Activated T-helper 2 cell treated with anti-CD3 and anti-CD28 coated beads, Interferon-gamma antibody, Interleukin-2, Interleukin-4, amounts not matched to agents 10 μg/mL and 5 μg/mL and 100 μg/mL, durations not matched to agents 14 hours and 24 hours and 36 hours (primary cell): ENCODE measurements at regions not wholly inside any gene's neighbourhood (a gene's known extent, or its start where the extent isn't known, plus 50 kb on each side); places are given as distances from the start of the nearest gene placed in this dataset.

ENCODE experiments used
- DNase-seq: peaks from one replicate; pipeline ENCODE4 v3.0.0; 2021; ENCODE audit warnings: low spot score
- H3K27ac Mint-ChIP-seq: one replicate; pipeline ENCODE4 v1.8.0; 2021; ENCODE audit warnings: mixed read lengths
- H3K27me3 Mint-ChIP-seq: one replicate; pipeline ENCODE4 v1.8.0; 2021; ENCODE audit warnings: low read depth, mixed read lengths
- H3K36me3 Mint-ChIP-seq: one replicate; pipeline ENCODE4 v1.8.0; 2021; ENCODE audit warnings: low read depth, mixed read lengths
- H3K4me1 Mint-ChIP-seq: one replicate; pipeline ENCODE4 v1.8.0; 2021; ENCODE audit warnings: low read depth, mixed read lengths
- H3K4me3 Mint-ChIP-seq: one replicate; pipeline ENCODE4 v1.8.0; 2021; ENCODE audit warnings: low read depth, mild to moderate bottlenecking, moderate library complexity, mixed read lengths
- H3K9me3 Mint-ChIP-seq: one replicate; pipeline ENCODE4 v1.8.0; 2021; ENCODE audit warnings: mixed read lengths
- intact Hi-C: fragments of 100-400 bp; cut with micrococcal nuclease; formaldehyde crosslinking; loops from one replicate; pipeline ENCODE4 v1.15.1; 2023

DNA sequence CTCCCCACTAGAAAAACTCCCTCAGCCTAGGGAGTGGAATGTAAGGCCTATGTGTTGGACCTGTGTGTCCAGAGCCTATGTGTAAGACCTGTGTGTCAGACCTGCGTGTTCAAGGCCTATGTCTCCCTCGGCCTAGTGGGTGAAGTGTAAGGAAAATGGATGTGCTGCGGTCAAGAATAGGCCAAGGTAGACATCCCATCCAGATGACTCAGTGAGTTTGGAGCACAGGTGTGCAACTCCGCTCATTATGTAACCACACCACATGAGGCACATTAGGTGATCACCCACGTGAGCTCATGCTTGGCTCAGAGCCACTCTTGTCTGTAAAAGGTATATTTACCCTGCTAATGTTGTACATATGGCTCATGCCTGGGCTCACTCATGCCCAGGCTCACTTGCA, 565.3 kb upstream of the CRIM1 start:
- Mint-ChIP-seq H3K27me3 (no peaks in the 10 kb centered on the region), H3K4me3 (no peak overlapping the region), H3K4me1 (no peaks in the 10 kb centered on the region), H3K27ac (no peak overlapping the region), H3K9me3 (peaks cover 10% of the 10 kb centered on the region), H3K36me3 (no peaks in the 10 kb centered on the region)
- intact Hi-C loops: no loop called here
- DNase-seq: no peak

DNA sequence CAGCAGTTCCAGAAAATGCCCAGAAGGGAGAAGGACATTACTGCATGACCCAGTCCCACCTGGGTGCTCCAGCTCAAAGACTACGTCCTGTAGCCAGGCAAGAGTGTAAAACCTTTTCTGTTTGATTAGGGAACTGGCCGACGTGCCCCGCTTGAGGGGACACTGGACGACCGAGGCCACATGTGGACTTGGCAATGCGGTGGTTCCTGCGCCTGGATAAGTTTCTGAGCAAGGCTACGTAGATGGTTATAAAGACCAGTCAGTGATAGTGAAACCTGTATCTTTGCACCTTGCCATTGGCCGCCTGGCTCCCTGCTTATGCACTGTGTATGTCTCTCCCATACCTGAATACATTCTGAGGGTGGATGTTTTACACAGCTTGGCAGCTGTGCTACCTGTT, 567.0 kb upstream of the CRIM1 start:
- no peak overlapping the region for H3K27ac Mint-ChIP-seq
- DNase-seq: no peak
- H3K4me1 Mint-ChIP-seq: no peaks in the 10 kb centered on the region
- H3K27me3 Mint-ChIP-seq: no peaks in the 10 kb centered on the region
- no peaks in the 10 kb centered on the region for H3K36me3 Mint-ChIP-seq
- intact Hi-C loops: no loop called here
- H3K9me3 Mint-ChIP-seq: peaks cover 10% of the 10 kb centered on the region
- H3K4me3 Mint-ChIP-seq: no peak overlapping the region

DNA sequence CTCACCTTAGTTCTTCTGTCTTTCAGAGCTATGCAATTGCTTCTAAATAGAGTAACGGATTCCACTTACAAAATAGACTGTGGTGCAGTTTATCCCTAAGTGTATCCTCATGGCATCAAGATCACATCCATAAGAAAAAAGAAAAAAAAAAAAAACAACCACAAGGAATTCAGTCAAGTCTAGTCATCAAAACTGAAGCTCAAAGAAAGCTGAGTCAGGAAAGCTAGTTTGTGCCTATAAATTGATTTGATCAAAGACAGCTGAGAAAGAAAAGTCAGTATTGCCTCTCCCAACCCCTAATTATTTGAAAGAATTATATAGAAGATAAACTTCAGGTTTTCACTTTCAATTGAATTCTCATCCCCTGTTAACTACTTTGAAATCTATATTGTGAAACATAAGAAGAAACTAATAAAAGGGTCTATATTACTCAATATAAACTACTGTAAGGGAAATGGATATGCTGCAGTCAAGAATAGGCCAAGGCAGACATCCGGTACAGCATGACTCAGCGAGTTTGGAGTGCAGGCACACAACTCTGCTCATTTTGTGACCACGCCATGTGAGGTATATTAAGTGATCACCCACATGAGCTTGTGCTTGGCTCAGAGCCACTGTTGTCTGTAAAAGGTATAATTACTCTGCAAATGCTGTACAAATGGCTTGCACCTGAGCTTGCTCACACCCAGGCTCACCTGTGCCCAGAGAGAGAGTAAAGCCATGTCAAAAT, 568.1 kb upstream of the CRIM1 start:
- intact Hi-C loops: no loop called here
- no peak overlapping the region for H3K4me3 Mint-ChIP-seq
- no peaks in the 10 kb centered on the region for H3K27me3 Mint-ChIP-seq
- no peaks in the 10 kb centered on the region for H3K4me1 Mint-ChIP-seq
- peaks cover 10% of the 10 kb centered on the region for H3K9me3 Mint-ChIP-seq
- no peak for DNase-seq
- no peaks in the 10 kb centered on the region for H3K36me3 Mint-ChIP-seq
- H3K27ac Mint-ChIP-seq: no peak overlapping the region

DNA sequence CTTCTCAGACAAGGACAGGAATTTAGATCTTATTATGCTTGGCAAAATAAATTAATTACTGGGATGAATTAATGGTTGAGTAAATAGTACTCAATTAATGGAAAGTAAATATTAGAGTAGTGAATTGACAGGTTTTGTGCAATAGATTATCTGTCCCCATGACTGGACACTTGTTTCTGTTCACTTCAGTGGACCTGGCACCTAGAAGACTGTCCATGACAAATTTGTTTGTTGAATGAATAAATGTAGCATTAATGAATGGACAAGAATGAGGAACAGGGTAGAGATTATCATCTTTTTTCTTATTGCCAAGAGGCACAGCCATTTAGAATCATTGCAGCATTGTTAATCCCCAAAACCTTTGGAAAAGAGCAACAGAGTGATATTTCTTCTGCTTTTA, 570.0 kb upstream of the CRIM1 start:
- Mint-ChIP-seq H3K4me3 (no peak overlapping the region), H3K27ac (no peak overlapping the region), H3K36me3 (no peaks in the 10 kb centered on the region), H3K4me1 (no peaks in the 10 kb centered on the region), H3K9me3 (peaks cover 10% of the 10 kb centered on the region), H3K27me3 (no peaks in the 10 kb centered on the region)
- DNase-seq: no peak
- intact Hi-C loops: no loop called here

DNA sequence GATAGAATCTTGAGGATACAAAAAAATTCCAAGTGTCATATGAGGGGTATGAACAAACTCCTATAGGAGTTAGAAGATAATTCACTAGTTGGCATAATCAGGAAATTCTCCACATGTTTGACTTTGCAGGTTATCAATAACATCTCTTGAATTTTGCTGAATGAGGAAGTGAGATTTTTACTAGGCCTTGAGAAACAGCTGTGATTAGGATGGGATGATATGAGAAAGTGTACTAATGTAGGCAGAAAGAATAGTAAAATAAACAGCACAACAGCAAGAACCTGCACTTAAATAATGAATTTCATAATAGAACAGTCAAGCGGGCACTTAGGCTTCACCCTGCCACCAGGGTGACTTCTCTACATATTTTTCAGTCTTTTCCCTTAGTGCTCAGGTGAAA, 570.8 kb upstream of the CRIM1 start:
- H3K27ac Mint-ChIP-seq: no peak overlapping the region
- no peak for DNase-seq
- H3K36me3 Mint-ChIP-seq: no peaks in the 10 kb centered on the region
- H3K27me3 Mint-ChIP-seq: no peaks in the 10 kb centered on the region
- peaks cover 10% of the 10 kb centered on the region for H3K9me3 Mint-ChIP-seq
- intact Hi-C loops: no loop called here
- H3K4me3 Mint-ChIP-seq: no peak overlapping the region
- no peaks in the 10 kb centered on the region for H3K4me1 Mint-ChIP-seq

DNA sequence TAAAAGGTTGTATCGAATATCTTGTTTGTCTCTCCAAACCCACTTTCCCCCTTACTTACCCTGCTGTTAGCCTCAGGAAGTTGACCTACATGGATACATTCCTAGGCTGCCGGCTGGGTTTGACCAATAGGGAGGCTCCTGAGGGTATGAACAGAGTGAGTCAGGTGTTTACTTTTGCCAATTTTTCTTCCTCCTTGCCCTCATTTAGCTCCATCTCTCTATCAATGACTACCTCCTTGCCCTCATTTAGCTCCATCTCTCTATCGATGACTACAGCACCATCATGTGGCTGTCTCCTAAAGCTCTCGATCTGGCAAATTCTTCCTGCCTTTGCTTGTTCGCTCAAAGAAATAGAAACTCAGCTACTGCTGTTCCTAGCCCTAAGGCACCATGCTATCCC, 571.9 kb upstream of the CRIM1 start:
- Mint-ChIP-seq H3K36me3 (no peaks in the 10 kb centered on the region), H3K4me1 (no peaks in the 10 kb centered on the region), H3K4me3 (no peak overlapping the region), H3K9me3 (peaks cover 10% of the 10 kb centered on the region), H3K27ac (no peak overlapping the region), H3K27me3 (no peaks in the 10 kb centered on the region)
- DNase-seq: no peak
- intact Hi-C loops: no loop called here

DNA sequence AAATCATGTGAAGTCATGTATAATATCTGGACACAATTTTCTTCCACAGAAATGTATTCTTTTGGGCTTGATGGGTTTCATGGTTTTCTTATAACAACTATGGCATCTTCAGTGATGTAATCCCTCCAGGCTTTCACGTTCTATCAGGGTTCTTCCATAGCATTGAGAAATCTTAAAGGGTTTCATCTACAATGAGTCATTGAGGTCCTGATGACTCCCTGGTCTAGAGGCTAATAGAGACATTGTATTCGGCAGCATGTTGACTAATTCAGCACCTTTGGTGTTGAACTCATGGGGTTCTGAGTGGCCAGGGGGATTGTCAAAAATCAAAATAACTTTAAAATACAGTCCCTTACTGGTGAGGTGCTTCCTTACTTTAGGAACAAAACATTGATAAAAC, 614.0 kb upstream of the CRIM1 start:
- no peaks in the 10 kb centered on the region for H3K27me3 Mint-ChIP-seq
- DNase-seq: no peak
- H3K4me3 Mint-ChIP-seq: no peak overlapping the region
- no peaks in the 10 kb centered on the region for H3K9me3 Mint-ChIP-seq
- intact Hi-C loops: no loop called here
- H3K36me3 Mint-ChIP-seq: no peaks in the 10 kb centered on the region
- no peaks in the 10 kb centered on the region for H3K4me1 Mint-ChIP-seq
- no peak overlapping the region for H3K27ac Mint-ChIP-seq

DNA sequence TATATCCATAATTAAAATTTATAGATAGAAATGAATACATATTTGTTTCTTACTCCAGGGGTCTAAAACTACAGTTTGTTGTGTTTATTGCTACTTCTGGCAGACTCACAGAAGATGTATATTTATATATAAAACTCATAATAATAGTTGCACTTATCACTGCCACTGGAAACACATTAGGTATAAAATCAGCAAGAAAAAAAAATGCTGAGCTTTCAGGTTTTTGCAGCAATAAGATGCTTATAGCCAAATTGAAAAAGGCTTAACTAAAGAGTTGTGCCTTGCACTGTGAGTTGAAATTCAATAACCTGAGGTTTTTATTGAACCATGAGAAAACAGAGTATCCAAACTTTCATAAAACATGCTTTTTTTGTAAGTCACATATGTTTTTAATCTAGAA, 623.9 kb upstream of the CRIM1 start:
- Mint-ChIP-seq H3K27ac (no peak overlapping the region), H3K4me3 (no peak overlapping the region), H3K4me1 (no peaks in the 10 kb centered on the region), H3K27me3 (no peaks in the 10 kb centered on the region), H3K9me3 (no peaks in the 10 kb centered on the region), H3K36me3 (no peaks in the 10 kb centered on the region)
- no peak for DNase-seq
- intact Hi-C loops: no loop called here

DNA sequence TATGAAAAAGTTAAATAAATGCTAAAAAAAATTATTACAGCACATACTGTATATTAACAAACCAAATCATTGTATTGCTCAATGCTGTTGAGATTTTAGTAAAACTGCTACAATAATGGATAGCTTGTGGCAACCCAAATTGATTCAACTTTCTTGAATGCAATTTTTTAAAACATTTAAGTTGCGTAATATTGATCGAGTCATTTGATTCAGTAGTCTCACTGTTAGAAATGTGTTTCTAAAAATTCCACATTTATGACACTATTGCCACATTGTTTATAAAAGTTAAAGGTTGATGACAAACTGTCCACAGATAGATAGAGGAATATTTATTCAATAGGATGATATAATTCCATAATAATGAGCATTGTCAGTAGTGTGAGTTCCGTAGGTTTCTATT, 640.7 kb upstream of the CRIM1 start:
- Mint-ChIP-seq H3K9me3 (no peaks in the 10 kb centered on the region), H3K4me1 (no peaks in the 10 kb centered on the region)
- intact Hi-C loops: no loop called here

DNA sequence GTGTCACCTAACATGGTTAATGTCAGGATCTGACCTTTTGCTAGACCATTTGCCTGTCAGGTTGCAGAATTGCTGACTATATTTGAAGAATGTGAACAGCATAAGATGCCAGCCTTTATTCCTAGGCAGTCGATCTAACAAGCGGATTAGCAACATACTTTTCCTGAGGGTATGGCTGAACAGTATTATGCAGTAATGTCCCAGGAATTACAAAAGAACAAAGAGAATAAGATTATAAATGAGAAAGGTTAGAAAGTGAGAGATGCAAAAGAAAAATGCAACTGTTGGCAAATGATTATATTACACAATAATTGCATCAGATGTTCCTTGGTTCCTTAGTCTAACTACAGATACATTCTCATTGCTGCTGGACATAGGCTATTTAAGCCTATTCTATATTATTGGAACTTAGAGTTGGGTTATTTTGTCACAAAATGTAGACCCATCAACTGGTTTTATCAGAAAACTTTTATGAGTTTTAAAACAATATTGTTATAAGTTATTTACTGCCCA, 647.1 kb upstream of the CRIM1 start:
- no peaks in the 10 kb centered on the region for H3K27me3 Mint-ChIP-seq
- H3K4me1 Mint-ChIP-seq: no peaks in the 10 kb centered on the region
- no peak overlapping the region for H3K4me3 Mint-ChIP-seq
- DNase-seq: no peak
- no peak overlapping the region for H3K27ac Mint-ChIP-seq
- H3K9me3 Mint-ChIP-seq: no peaks in the 10 kb centered on the region
- intact Hi-C loops: no loop called here
- H3K36me3 Mint-ChIP-seq: no peaks in the 10 kb centered on the region

More for the DNA sequence above, 640.7 kb upstream of the CRIM1 start:
- Mint-ChIP-seq H3K27ac (no peak overlapping the region), H3K27me3 (no peaks in the 10 kb centered on the region), H3K4me3 (no peak overlapping the region), H3K36me3 (no peaks in the 10 kb centered on the region)
- DNase-seq: no peak

DNA sequence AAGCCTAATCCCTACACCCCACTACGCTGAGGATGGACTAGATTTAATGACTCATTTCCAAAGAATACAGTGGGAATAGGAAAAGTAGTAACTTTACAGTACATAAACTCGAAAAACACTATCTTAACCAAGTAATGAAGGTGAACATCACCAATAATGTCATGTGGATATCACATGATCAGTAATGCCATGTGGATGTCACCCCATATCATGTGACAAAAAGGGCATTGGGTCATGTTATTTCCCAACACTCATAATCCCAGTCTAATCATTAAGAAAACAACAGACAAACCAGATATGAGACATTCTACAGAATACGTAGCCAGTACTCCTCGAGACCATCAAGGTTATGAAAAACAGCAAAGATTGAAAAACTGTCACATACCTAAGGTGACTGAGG, 667.3 kb upstream of the CRIM1 start:
- Mint-ChIP-seq H3K27me3 (no peaks in the 10 kb centered on the region), H3K9me3 (no peaks in the 10 kb centered on the region), H3K36me3 (no peaks in the 10 kb centered on the region), H3K27ac (no peak overlapping the region), H3K4me3 (no peak overlapping the region), H3K4me1 (no peaks in the 10 kb centered on the region)
- DNase-seq: no peak
- intact Hi-C loops: no loop called here

DNA sequence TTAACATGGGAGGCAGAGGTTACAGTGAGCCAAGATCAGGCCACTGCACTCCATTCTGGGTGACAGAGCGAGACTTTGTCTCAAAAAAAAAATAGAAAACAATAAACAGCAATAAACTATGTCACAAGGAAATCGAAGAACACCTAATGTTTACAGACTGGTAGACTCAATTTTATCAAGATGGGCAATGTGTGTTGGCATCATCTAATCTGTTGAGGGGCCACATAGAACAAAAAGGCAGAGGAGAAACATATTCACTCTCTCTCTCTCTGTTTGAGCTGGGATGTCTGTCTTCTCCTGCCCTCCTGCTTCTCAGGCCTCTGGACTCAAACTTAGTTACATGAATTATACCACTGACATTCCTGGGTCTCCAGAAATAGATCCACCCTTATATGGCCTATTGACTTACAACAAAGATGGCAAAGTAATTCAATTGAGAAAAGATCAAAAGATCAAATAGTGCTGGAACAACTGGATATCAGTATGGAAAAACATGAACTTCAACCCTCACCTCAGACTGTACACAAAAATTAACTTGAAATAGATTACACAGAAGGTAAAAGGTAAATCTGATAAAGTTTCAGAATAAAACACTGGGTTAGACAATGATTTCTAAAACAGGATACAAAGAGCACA, 703.8 kb upstream of the CRIM1 start:
- DNase-seq: no peak
- Mint-ChIP-seq H3K4me3 (no peak overlapping the region), H3K27ac (no peak overlapping the region), H3K27me3 (no peaks in the 10 kb centered on the region), H3K4me1 (no peaks in the 10 kb centered on the region), H3K9me3 (no peaks in the 10 kb centered on the region), H3K36me3 (no peaks in the 10 kb centered on the region)
- intact Hi-C loops: no loop called here

DNA sequence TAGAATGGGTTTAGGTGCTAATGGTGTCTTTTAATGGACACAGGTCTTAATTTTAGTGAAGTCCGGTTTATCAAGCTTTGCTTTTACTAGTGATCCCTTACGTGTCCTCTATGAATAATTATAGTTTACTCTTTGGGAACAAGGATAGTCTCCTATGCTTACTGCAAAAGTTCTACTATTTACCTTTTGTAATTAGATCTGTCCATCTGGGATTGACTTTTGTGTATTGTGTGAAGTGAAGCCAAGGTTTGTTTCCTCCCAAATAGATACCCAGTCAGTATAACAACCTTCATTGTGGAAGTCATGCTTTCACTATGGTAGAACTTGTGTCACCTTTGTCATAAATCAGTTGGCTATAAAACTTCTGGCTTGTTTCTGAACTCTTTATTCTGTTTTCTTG, 740.9 kb upstream of the CRIM1 start:
- Mint-ChIP-seq H3K4me3 (no peak overlapping the region), H3K27ac (no peak overlapping the region), H3K36me3 (no peaks in the 10 kb centered on the region), H3K27me3 (no peaks in the 10 kb centered on the region), H3K9me3 (no peaks in the 10 kb centered on the region), H3K4me1 (no peaks in the 10 kb centered on the region)
- intact Hi-C loops: no loop called here
- no peak for DNase-seq
